Prostate gland (tissue), 2 donors: ENCODE measurements at regions not wholly inside any gene's neighbourhood (a gene's known extent, or its start where the extent isn't known, plus 50 kb on each side); places are given as distances from the start of the nearest gene placed in this dataset.

ENCODE experiments used
- DNase-seq: peaks from one replicate; pipeline ENCODE4 v3.0.0-alpha.2; 2019; ENCODE audit warnings: low spot score
- H3K27ac ChIP-seq, 2 donors: fragments of 200-600 bp; sonication (generic); 2 replicates each; pipeline ENCODE4 v1.5.1; 2017 to 2019
- H3K27me3 ChIP-seq: fragments of 200-600 bp; sonication (generic); replicated peaks from 2 replicates; pipeline ENCODE4 v1.5.1; 2019; ENCODE audit not compliant: insufficient read depth
- H3K36me3 ChIP-seq, 2 donors: fragments of 200-600 bp; sonication (generic); 1 replicate in 1 of 2; 2 replicates in 1 of 2; pipeline versions ENCODE4 v1.5.1 to v1.8.1; 2017 to 2019
- H3K4me1 ChIP-seq: fragments of 200-600 bp; sonication (generic); replicated peaks from 2 replicates; pipeline ENCODE4 v1.5.1; 2019
- H3K4me3 ChIP-seq, 2 donors: fragments of 200-600 bp; sonication (generic); 2 replicates each; pipeline ENCODE4 v1.5.1; 2017 to 2019
- H3K9me3 ChIP-seq: fragments of 200-600 bp; sonication (generic); 2 replicates; pipeline ENCODE4 v1.5.1; 2017
- POLR2A ChIP-seq: fragments of 450-650 bp; IDR thresholded peaks from one replicate; pipeline ENCODE4 v1.6.1; 2016; ENCODE audit warnings: antibody characterized with exemption, mild to moderate bottlenecking
- POLR2AphosphoS5 ChIP-seq: sonication (generic); formaldehyde crosslinking; IDR thresholded peaks from one replicate; pipeline ENCODE4 v1.6.1; 2017; ENCODE audit warnings: antibody characterized with exemption
- WGBS: methylation state at CpG from one replicate; pipeline ENCODE4 v1.1.5; 2018; 5-methylcytosine and 5-hydroxymethylcytosine counted together
- intact Hi-C: fragments of 100-400 bp; cut with DNase I; formaldehyde crosslinking; loops from one replicate; pipeline ENCODE4 v1.14.2; 2022
- TF ChIP-seq, protein P1 (sequence below), 4 experiments: fragments of 200-600 bp in 2 of 4; fragments of 450-650 bp in 2 of 4; sonication (generic) in 2 of 4; IDR thresholded peaks; 1 replicate in 3 of 4; 2 replicates in 1 of 4; pipeline ENCODE4 v1.5.1; 2016 to 2019; ENCODE audit warnings: antibody characterized with exemption in 4 of 4, mild to moderate bottlenecking in 2 of 4, moderate library complexity in 2 of 4

DNA sequence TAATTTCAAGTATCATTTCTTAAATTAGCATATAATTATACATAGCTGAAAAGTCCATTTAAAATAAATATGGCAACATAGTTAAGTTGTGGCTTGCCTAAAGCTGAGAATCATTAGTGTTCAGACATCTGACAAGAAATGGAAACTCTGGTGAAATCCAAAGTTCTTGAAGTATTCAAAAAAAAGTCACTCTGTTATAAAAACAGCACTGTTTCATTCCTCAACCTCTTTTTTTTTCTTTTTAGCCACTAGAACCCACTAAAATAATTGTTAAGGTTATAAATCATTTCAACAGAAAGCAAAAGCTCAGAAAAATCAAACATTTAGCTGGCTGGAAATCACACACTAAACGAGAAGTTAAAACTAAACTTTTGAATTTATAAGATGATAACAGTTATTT is 476.7 kb downstream of the LTN1 start:
- intact Hi-C loops, result loop anchor here (5.0 to 10.0 kb wide), 2 partner anchors 226 to 419 kb away; no protein-coding TSS in a partner anchor
- Histone ChIP-seq H3K9me3 (no peaks in the 10 kb centered on the region), H3K4me1 (no peaks in the 10 kb centered on the region), H3K27ac (no peak overlapping the region), H3K27me3 (no peaks in the 10 kb centered on the region), H3K4me3 (no peak overlapping the region), H3K36me3 (no peaks in the 10 kb centered on the region)
- DNase-seq, result no peak
- TF ChIP-seq POLR2A (no peak), POLR2AphosphoS5 (no peak)
- TF ChIP-seq, protein P1, sequence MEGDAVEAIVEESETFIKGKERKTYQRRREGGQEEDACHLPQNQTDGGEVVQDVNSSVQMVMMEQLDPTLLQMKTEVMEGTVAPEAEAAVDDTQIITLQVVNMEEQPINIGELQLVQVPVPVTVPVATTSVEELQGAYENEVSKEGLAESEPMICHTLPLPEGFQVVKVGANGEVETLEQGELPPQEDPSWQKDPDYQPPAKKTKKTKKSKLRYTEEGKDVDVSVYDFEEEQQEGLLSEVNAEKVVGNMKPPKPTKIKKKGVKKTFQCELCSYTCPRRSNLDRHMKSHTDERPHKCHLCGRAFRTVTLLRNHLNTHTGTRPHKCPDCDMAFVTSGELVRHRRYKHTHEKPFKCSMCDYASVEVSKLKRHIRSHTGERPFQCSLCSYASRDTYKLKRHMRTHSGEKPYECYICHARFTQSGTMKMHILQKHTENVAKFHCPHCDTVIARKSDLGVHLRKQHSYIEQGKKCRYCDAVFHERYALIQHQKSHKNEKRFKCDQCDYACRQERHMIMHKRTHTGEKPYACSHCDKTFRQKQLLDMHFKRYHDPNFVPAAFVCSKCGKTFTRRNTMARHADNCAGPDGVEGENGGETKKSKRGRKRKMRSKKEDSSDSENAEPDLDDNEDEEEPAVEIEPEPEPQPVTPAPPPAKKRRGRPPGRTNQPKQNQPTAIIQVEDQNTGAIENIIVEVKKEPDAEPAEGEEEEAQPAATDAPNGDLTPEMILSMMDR (IDR thresholded peaks at IDR 0.05), result no peak
- 32% methylated on average over 1 of the region's 1 CpG for WGBS

DNA sequence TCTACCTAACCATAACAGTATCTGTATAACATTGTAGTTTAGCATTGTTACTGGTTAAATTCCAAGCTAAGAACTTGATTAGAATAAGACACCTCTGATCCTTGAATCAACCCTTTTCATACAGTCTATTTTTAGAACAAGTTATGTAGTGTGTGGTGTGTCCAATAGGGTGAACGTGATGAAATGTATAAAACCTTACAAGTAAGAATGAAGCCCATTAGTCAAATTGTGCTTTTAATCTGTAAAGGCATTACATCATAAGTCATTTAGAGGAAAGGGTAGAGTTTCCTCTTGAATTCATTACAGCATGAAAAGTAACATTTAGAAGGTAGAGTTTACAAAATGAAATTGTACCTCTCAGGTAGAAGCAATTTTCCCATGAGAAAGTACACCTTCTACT is 479.2 kb downstream of the LTN1 start:
- WGBS, result 41% methylated on average over 1 of the region's 1 CpG
- intact Hi-C loops, result loop anchor here (10.0 kb wide), 1 partner anchor 421 kb away; no protein-coding TSS in a partner anchor
- H3K9me3 ChIP-seq, result no peaks in the 10 kb centered on the region

GRCh38 chr21:28509031-28509430 is 483.6 kb downstream of the LTN1 start:
- Histone ChIP-seq H3K4me1 (no peaks in the 10 kb centered on the region), H3K36me3 (no peaks in the 10 kb centered on the region), H3K27me3 (no peaks in the 10 kb centered on the region), H3K4me3 (no peak overlapping the region), H3K27ac (no peak overlapping the region), H3K9me3 (no peaks in the 10 kb centered on the region)
- intact Hi-C loops, result no loop called here
- TF ChIP-seq POLR2A, result no peak
- TF ChIP-seq POLR2AphosphoS5, result no peak
- WGBS, result 68% methylated on average over 3 of the region's 3 CpGs
- no peak for DNase-seq

More for the DNA sequence above, 479.2 kb downstream of the LTN1 start:
- Histone ChIP-seq H3K36me3 (no peaks in the 10 kb centered on the region), H3K4me3 (no peak overlapping the region), H3K27ac (no peak overlapping the region), H3K27me3 (no peaks in the 10 kb centered on the region), H3K4me1 (no peaks in the 10 kb centered on the region)
- no peak for TF ChIP-seq POLR2AphosphoS5
- TF ChIP-seq, protein P1 (IDR thresholded peaks at IDR 0.05), result no peak
- TF ChIP-seq POLR2A, result no peak
- DNase-seq, result no peak

DNA sequence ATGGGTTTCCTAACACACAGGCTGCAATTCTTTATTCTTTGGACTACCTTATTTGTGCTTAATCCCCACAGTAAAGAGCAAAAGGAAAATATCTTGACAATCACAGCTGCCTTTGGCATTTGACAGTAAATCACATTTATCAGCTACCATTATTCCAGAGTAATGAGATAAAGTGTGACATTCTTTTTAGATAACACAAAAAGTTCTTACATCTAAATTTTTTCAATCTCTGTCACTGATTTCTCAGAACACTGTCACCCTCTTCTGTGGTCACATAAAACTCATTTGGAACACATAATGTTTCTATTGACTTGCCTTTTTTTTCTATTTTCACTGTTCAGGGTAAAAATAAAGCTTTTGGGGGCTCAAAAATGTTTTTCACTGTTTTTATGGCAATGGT is 484.6 kb downstream of the LTN1 start:
- H3K36me3 ChIP-seq, result no peaks in the 10 kb centered on the region
- intact Hi-C loops, result no loop called here
- no peak for TF ChIP-seq POLR2AphosphoS5

DNA sequence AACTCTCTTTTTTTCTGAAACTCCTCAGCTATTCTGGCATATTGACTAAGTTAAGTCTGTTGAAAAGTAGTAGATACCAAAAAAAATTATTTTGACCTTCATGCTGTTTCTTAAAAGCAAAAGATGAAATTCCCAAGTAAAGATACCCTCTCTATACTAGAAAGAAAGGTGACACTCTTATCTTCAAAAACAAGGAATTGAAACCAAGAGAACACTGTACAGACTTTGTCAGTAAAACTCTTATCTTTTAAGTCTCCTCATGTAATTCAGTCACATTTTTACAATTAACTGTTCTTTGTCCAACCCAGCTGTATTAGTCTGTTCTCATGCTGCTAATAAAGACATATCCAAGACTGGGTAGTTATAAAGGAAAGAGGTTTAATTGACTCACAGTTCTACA is 496.2 kb downstream of the LTN1 start:
- no peak for TF ChIP-seq POLR2AphosphoS5
- TF ChIP-seq, protein P1 (IDR thresholded peaks at IDR 0.05), result no peak
- no peak for TF ChIP-seq POLR2A
- intact Hi-C loops, result no loop called here
- DNase-seq, result no peak
- no peak overlapping the region for H3K4me3 ChIP-seq
- no peaks in the 10 kb centered on the region for H3K36me3 ChIP-seq
- H3K27me3 ChIP-seq, result no peaks in the 10 kb centered on the region
- no peaks in the 10 kb centered on the region for H3K4me1 ChIP-seq
- H3K27ac ChIP-seq, result no peak overlapping the region
- H3K9me3 ChIP-seq, result no peaks in the 10 kb centered on the region

More for the DNA sequence above, 484.6 kb downstream of the LTN1 start:
- Histone ChIP-seq H3K9me3 (no peaks in the 10 kb centered on the region), H3K27me3 (no peaks in the 10 kb centered on the region), H3K27ac (no peak overlapping the region), H3K4me1 (no peaks in the 10 kb centered on the region), H3K4me3 (no peak overlapping the region)
- no peak for DNase-seq

DNA sequence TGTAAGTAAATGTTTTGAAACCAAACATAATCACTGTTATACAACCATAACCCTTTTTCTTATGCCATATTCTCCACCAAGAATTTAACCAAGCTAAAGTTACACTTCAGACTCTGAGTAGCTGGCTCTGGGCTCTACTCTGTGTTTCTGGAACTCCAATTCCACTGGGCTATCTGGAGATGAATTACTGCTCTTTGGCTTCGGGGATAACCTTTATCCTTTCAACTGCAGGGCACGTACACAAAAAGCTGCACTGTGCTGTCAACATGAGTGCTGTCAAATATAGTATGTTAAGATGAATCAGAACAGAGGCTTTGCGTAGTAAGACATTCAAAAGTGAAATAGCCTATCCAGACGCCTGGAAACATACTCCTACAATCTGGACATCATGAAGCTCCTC is 500.6 kb downstream of the LTN1 start:
- no peaks in the 10 kb centered on the region for H3K36me3 ChIP-seq
- WGBS, result 91% methylated on average over 4 of the region's 4 CpGs
- H3K27me3 ChIP-seq, result no peaks in the 10 kb centered on the region
- H3K9me3 ChIP-seq, result no peaks in the 10 kb centered on the region
- H3K4me1 ChIP-seq, result no peaks in the 10 kb centered on the region
- intact Hi-C loops, result no loop called here
- H3K27ac ChIP-seq, result no peak overlapping the region
- DNase-seq, result no peak
- TF ChIP-seq POLR2A (no peak), POLR2AphosphoS5 (no peak)
- TF ChIP-seq, protein P1 (IDR thresholded peaks at IDR 0.05), result no peak
- no peak overlapping the region for H3K4me3 ChIP-seq
